HepG2 (cell line): ENCODE measurements at regions not wholly inside any gene's neighbourhood (a gene's known extent, or its start where the extent isn't known, plus 50 kb on each side); places are given as distances from the start of the nearest gene placed in this dataset.

ENCODE experiments used
- ASH2L ChIP-seq: fragments of 300-600, 200-600 bp; sonication (generic); IDR thresholded peaks from 2 replicates; pipeline ENCODE4 v1.7.0; 2017; ENCODE audit warnings: low read depth, mild to moderate bottlenecking, moderate library complexity, mixed read lengths, low read length; ENCODE audit not compliant: insufficient read length
- CBFB ChIP-seq: sonication (generic); formaldehyde crosslinking; IDR thresholded peaks from 2 replicates; pipeline ENCODE4 v1.4.0; 2020; ENCODE audit warnings: missing genetic modification reagents
- ELF3 ChIP-seq: IDR thresholded peaks from 2 replicates; pipeline ENCODE4 v1.6.1; 2016; ENCODE audit warnings: missing genetic modification reagents, missing compliant biosample characterization
- FOXA1 ChIP-seq, 2 experiments: fragments of 450-650 bp in 1 of 2; sonication (generic) in 1 of 2; formaldehyde crosslinking in 1 of 2; IDR thresholded peaks; 2 replicates each; pipeline versions ENCODE4 v1.4.0 to v1.6.1; 2016 to 2020; ENCODE audit warnings: missing genetic modification reagents in 1 of 2
- LCORL ChIP-seq, 2 experiments: fragments of 450-650 bp in 1 of 2; sonication (generic) in 1 of 2; formaldehyde crosslinking in 1 of 2; IDR thresholded peaks; 2 replicates each; pipeline versions ENCODE4 v1.5.0 to v1.6.1; 2017 to 2020; ENCODE audit warnings: antibody characterized with exemption in 1 of 2, missing genetic modification reagents in 1 of 2
- PHF5A ChIP-seq: IDR thresholded peaks from one replicate; pipeline ENCODE4 v1.6.1; 2018; ENCODE audit warnings: low read depth, missing genetic modification reagents; ENCODE audit not compliant: unreplicated experiment
- RBFOX2 ChIP-seq: fragments of 200-400 bp; formaldehyde crosslinking; IDR thresholded peaks from 2 replicates; pipeline ENCODE4 v1.6.1; 2017; ENCODE audit warnings: low read depth, mild to moderate bottlenecking, low read length
- SALL2 ChIP-seq: sonication (generic); formaldehyde crosslinking; IDR thresholded peaks from 2 replicates; pipeline ENCODE4 v1.8.1; 2023; ENCODE audit warnings: mild to moderate bottlenecking, missing genetic modification reagents, inconsistent platforms
- SNAPC5 ChIP-seq: sonication (generic); formaldehyde crosslinking; IDR thresholded peaks from 2 replicates; pipeline ENCODE4 v1.8.1; 2023; ENCODE audit warnings: mild to moderate bottlenecking, missing genetic modification reagents, borderline replicate concordance
- USF2 ChIP-seq, 2 experiments: sonication (generic) in 1 of 2; formaldehyde crosslinking in 1 of 2; IDR thresholded peaks; 2 replicates each; pipeline versions ENCODE4 v1.5.1 to v1.6.1; 2011 to 2020; ENCODE audit warnings: borderline replicate concordance in 1 of 2, low read depth in 1 of 2, low read length in 1 of 2, mild to moderate bottlenecking in 1 of 2, missing genetic modification reagents in 1 of 2, moderate library complexity in 1 of 2
- ZNF260 ChIP-seq: sonication (generic); formaldehyde crosslinking; IDR thresholded peaks from 2 replicates; pipeline ENCODE4 v1.4.0; 2020; ENCODE audit warnings: missing genetic modification reagents, low read depth, mild to moderate bottlenecking, borderline replicate concordance
- ZNF33B ChIP-seq: sonication (generic); formaldehyde crosslinking; IDR thresholded peaks from 2 replicates; pipeline ENCODE4 v1.5.1; 2020; ENCODE audit warnings: mild to moderate bottlenecking, missing genetic modification reagents
- ZNF343 ChIP-seq: sonication (generic); formaldehyde crosslinking; IDR thresholded peaks from 2 replicates; pipeline ENCODE4 v1.4.0; 2020; ENCODE audit warnings: mild to moderate bottlenecking, missing genetic modification reagents
- ZNF441 ChIP-seq: sonication (generic); formaldehyde crosslinking; IDR thresholded peaks from 2 replicates; pipeline ENCODE4 v1.7.0; 2021; ENCODE audit warnings: missing genetic modification reagents, borderline replicate concordance
- ZNF563 ChIP-seq: sonication (generic); formaldehyde crosslinking; IDR thresholded peaks from 2 replicates; pipeline ENCODE4 v1.8.0; 2022; ENCODE audit warnings: mild to moderate bottlenecking, moderate library complexity, missing genetic modification reagents
- ZNF570 ChIP-seq: sonication (generic); formaldehyde crosslinking; IDR thresholded peaks from 2 replicates; pipeline ENCODE4 v1.4.0; 2020; ENCODE audit warnings: mild to moderate bottlenecking, missing genetic modification reagents, borderline replicate concordance
- TF ChIP-seq, protein P1 (sequence below): sonication (generic); formaldehyde crosslinking; IDR thresholded peaks from 2 replicates; pipeline ENCODE4 v1.5.1; 2020; ENCODE audit warnings: mild to moderate bottlenecking, missing genetic modification reagents, borderline replicate concordance
- TF ChIP-seq, protein P2 (sequence below): sonication (generic); formaldehyde crosslinking; IDR thresholded peaks from 2 replicates; pipeline ENCODE4 v1.4.0; 2020; ENCODE audit warnings: missing genetic modification reagents

DNA sequence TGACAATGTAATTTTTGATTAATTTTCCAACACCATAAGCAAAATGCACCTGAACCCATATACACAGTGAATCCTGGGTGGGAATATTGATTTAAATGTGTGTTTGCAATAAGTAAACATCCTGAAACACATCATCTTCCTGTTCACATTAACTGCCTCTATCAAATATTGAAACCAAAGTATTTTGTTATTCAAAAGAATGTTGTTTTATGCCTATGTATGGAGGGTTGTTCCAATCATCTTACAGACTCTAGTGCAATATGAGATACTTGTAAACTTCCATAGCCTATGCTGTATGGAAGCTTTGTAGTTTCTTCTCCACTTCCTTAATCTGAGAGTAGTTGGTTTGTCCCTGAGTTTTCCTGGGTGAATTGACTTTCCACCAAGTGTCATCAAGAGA is 105.4 kb upstream of the SLC7A11 start (continued):
- TF ChIP-seq, protein P1, sequence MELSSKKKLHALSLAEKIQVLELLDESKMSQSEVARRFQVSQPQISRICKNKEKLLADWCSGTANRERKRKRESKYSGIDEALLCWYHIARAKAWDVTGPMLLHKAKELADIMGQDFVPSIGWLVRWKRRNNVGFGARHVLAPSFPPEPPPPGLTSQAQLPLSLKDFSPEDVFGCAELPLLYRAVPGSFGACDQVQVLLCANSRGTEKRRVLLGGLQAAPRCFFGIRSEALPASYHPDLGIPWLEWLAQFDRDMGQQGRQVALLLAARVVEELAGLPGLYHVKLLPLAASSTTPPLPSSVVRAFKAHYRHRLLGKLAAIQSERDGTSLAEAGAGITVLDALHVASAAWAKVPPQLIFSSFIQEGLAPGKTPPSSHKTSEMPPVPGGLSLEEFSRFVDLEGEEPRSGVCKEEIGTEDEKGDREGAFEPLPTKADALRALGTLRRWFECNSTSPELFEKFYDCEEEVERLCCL (CRISPR knock-in tag), result no peak
- TF ChIP-seq RBFOX2 (peak; percentile 55; the same call in 1 of the 2 replicates), ZNF33B (CRISPR knock-in tag) (no peak), LCORL (IDR thresholded peaks at IDR 0.05) (no peak), LCORL (CRISPR knock-in tag; IDR thresholded peaks at IDR 0.05) (no peak), ASH2L (peak; percentile 41), FOXA1 (IDR thresholded peaks at IDR 0.05) (no peak), FOXA1 (CRISPR knock-in tag; IDR thresholded peaks at IDR 0.05) (peak; percentile 17; the same call in 1 of the 2 replicates), ZNF441 (CRISPR knock-in tag) (no peak), SNAPC5 (CRISPR knock-in tag) (no peak), SALL2 (CRISPR knock-in tag) (no peak), ZNF570 (CRISPR knock-in tag) (no peak), ZNF260 (CRISPR knock-in tag) (no peak), ZNF343 (CRISPR knock-in tag) (no peak), CBFB (CRISPR knock-in tag) (no peak), PHF5A (CRISPR knock-in tag) (no peak), ZNF563 (CRISPR knock-in tag) (no peak), USF2 (IDR thresholded peaks at IDR 0.05; ENCODE audit: low read depth, low read length) (no peak), USF2 (CRISPR knock-in tag; IDR thresholded peaks at IDR 0.05; ENCODE audit: borderline replicate concordance) (no peak), ELF3 (CRISPR knock-in tag) (0 out of 2 replicates have a peak, but pooled peaks have one; percentile 4)
- TF ChIP-seq, protein P2, sequence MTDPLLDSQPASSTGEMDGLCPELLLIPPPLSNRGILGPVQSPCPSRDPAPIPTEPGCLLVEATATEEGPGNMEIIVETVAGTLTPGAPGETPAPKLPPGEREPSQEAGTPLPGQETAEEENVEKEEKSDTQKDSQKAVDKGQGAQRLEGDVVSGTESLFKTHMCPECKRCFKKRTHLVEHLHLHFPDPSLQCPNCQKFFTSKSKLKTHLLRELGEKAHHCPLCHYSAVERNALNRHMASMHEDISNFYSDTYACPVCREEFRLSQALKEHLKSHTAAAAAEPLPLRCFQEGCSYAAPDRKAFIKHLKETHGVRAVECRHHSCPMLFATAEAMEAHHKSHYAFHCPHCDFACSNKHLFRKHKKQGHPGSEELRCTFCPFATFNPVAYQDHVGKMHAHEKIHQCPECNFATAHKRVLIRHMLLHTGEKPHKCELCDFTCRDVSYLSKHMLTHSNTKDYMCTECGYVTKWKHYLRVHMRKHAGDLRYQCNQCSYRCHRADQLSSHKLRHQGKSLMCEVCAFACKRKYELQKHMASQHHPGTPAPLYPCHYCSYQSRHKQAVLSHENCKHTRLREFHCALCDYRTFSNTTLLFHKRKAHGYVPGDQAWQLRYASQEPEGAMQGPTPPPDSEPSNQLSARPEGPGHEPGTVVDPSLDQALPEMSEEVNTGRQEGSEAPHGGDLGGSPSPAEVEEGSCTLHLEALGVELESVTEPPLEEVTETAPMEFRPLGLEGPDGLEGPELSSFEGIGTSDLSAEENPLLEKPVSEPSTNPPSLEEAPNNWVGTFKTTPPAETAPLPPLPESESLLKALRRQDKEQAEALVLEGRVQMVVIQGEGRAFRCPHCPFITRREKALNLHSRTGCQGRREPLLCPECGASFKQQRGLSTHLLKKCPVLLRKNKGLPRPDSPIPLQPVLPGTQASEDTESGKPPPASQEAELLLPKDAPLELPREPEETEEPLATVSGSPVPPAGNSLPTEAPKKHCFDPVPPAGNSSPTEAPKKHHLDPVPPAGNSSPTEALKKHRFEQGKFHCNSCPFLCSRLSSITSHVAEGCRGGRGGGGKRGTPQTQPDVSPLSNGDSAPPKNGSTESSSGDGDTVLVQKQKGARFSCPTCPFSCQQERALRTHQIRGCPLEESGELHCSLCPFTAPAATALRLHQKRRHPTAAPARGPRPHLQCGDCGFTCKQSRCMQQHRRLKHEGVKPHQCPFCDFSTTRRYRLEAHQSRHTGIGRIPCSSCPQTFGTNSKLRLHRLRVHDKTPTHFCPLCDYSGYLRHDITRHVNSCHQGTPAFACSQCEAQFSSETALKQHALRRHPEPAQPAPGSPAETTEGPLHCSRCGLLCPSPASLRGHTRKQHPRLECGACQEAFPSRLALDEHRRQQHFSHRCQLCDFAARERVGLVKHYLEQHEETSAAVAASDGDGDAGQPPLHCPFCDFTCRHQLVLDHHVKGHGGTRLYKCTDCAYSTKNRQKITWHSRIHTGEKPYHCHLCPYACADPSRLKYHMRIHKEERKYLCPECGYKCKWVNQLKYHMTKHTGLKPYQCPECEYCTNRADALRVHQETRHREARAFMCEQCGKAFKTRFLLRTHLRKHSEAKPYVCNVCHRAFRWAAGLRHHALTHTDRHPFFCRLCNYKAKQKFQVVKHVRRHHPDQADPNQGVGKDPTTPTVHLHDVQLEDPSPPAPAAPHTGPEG (CRISPR knock-in tag), result no peak
